ENCODE measurements at regions not wholly inside any gene's neighbourhood (a gene's known extent, or its start where the extent isn't known, plus 50 kb on each side); places are given as distances from the start of the nearest gene placed in this dataset.

DNA sequence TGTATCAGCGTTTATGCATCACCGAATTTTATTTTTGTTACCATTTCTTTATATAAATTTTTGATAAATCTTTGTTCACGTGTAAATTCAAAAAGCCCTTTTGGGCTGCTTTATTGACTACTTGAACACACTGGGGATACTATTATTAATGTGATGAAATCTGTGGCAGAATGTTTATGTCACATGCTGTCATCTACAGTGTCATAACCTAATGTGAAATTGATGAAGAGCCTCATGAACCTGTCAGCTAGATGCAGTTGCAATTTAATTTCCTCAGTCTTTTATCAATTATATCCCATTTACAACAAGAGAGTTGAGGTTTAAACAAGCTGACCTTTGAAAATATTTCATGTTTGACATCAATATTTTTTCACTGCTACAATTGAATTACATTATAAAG, 1100.4 kb upstream of the COX7C start:
- DNase-seq (ENCODE audit: low spot score) (no peak), FAIRE-seq (no peak), ATAC-seq (no peak)
- H3K4me2 ChIP-seq (ENCODE audit: low read depth, low read length) = no peak overlapping the region
- no peaks in the 10 kb centered on the region for H3K4me1 ChIP-seq (ENCODE audit: insufficient read depth, low read length)
- H3K27ac ChIP-seq (ENCODE audit: extremely low read length, insufficient read depth, low read length) = no peak overlapping the region
- POLR2A ChIA-PET = no interaction called here
- in situ Hi-C loops (cut with HindIII; ENCODE audit: extremely low pct_ligation_motif_present, low pct_unique_long_range_greater_than_20kb) = no loop called here
- H2AFZ ChIP-seq (ENCODE audit: low read length) = no peak overlapping the region
- no peak overlapping the region for H3K4me3 ChIP-seq (replicated peaks in 1 of 3; ENCODE audit: insufficient read depth in 1 of 3, low read depth in 2 of 3, low read length in 3 of 3)
- intact Hi-C loops (cut with micrococcal nuclease; ENCODE audit: unreplicated experiment) = no loop called here
- no peaks in the 10 kb centered on the region for H3K27me3 ChIP-seq (ENCODE audit: control insufficient read depth in 1 of 2, insufficient read depth in 2 of 2, low read length in 2 of 2)
- H3K79me2 ChIP-seq (ENCODE audit: insufficient read depth, low read length) = no peaks in the 10 kb centered on the region
- TF ChIP-seq FOXA1 (IDR thresholded peaks at IDR 0.05) = no peak
- TF ChIP-seq FOXA1 (CRISPR knock-in tag; IDR thresholded peaks at IDR 0.05) = no peak
- TF ChIP-seq, protein P1, sequence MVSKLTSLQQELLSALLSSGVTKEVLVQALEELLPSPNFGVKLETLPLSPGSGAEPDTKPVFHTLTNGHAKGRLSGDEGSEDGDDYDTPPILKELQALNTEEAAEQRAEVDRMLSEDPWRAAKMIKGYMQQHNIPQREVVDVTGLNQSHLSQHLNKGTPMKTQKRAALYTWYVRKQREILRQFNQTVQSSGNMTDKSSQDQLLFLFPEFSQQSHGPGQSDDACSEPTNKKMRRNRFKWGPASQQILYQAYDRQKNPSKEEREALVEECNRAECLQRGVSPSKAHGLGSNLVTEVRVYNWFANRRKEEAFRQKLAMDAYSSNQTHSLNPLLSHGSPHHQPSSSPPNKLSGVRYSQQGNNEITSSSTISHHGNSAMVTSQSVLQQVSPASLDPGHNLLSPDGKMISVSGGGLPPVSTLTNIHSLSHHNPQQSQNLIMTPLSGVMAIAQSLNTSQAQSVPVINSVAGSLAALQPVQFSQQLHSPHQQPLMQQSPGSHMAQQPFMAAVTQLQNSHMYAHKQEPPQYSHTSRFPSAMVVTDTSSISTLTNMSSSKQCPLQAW (CRISPR knock-in tag; IDR thresholded peaks at IDR 0.05) = no peak
- no peaks in the 10 kb centered on the region for H3K36me3 ChIP-seq (replicated peaks in 1 of 2; ENCODE audit: control insufficient read depth in 1 of 2, insufficient read depth in 2 of 2, low read length in 2 of 2)
- WGBS (ENCODE audit: low lambda C conversion rate) = 2% methylated on average over 3 of the region's 3 CpGs
- H3K9ac ChIP-seq (ENCODE audit: insufficient read depth, low read depth, low read length) = no peak overlapping the region
- no peaks in the 10 kb centered on the region for H3K9me3 ChIP-seq (ENCODE audit: low read length)
- BruUV-seq (replicated peaks) = no TSS peak
- CTCF ChIA-PET (ENCODE audit: low intra/inter-chr PET ratio, low total read pairs) = no interaction called here
- no peaks in the 10 kb centered on the region for H4K20me1 ChIP-seq (ENCODE audit: insufficient read depth, low read length)

DNA sequence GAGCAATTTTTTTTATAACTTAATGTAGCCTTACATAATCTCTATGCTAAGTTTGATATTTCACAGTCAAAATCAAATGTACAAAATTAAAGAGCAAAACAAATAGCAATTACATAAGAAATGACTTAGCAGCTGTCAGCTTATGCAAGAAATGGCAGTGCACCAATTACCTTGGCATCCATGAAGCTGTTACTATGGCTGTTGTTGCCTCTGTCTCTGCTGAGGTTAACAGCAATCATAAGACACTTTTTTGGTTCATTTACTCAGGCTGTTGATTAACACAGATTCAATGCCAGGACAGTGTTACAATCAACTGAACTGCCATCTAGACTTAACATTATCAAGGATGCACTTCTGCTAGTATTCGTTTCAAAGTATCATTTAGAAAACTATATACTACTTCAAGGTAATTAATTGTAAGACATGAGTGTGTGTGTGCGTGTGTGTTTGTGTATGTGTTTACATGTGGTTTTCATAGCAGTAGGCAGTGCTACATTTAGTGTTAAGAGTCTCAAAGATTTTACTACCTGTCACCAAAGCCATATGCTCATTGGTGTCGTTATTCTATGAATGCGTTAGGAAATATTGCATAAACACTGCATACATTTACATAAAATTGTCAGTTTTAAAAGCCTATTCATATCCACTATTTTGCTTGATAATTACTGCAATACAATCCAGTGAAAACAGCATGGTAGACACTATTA, 1084.2 kb upstream of the COX7C start:
- Histone ChIP-seq H3K27me3 (ENCODE audit: control insufficient read depth in 1 of 2, insufficient read depth in 2 of 2, low read length in 2 of 2) (no peaks in the 10 kb centered on the region), H3K4me1 (ENCODE audit: insufficient read depth, low read length) (no peaks in the 10 kb centered on the region), H3K9me3 (ENCODE audit: low read length) (no peaks in the 10 kb centered on the region), H4K20me1 (ENCODE audit: insufficient read depth, low read length) (no peaks in the 10 kb centered on the region), H3K27ac (ENCODE audit: extremely low read length, insufficient read depth, low read length) (no peak overlapping the region), H3K4me2 (ENCODE audit: low read depth, low read length) (no peak overlapping the region), H3K9ac (ENCODE audit: insufficient read depth, low read depth, low read length) (no peak overlapping the region), H3K36me3 (replicated peaks in 1 of 2; ENCODE audit: control insufficient read depth in 1 of 2, insufficient read depth in 2 of 2, low read length in 2 of 2) (no peaks in the 10 kb centered on the region), H2AFZ (ENCODE audit: low read length) (no peak overlapping the region), H3K4me3 (replicated peaks in 1 of 3; ENCODE audit: insufficient read depth in 1 of 3, low read depth in 2 of 3, low read length in 3 of 3) (no peak overlapping the region), H3K79me2 (ENCODE audit: insufficient read depth, low read length) (no peaks in the 10 kb centered on the region)
- ChIA-PET CTCF (ENCODE audit: low intra/inter-chr PET ratio, low total read pairs) (no interaction called here), POLR2A (no interaction called here)
- no peak for FAIRE-seq
- intact Hi-C loops (cut with micrococcal nuclease; ENCODE audit: unreplicated experiment) = no loop called here
- in situ Hi-C loops (cut with HindIII; ENCODE audit: extremely low pct_ligation_motif_present, low pct_unique_long_range_greater_than_20kb) = no loop called here
- no TSS peak for BruUV-seq (replicated peaks)
- no peak for DNase-seq (ENCODE audit: low spot score)
- WGBS (ENCODE audit: low lambda C conversion rate) = 16% methylated on average over 4 of the region's 4 CpGs
- ATAC-seq = no peak
- TF ChIP-seq ATF7 (IDR thresholded peaks at IDR 0.05) = no peak
- no peak for TF ChIP-seq ATF7 (CRISPR knock-in tag; IDR thresholded peaks at IDR 0.05)
- no peak for TF ChIP-seq SKI (IDR thresholded peaks at IDR 0.05; ENCODE audit: partially characterized antibody)
- TF ChIP-seq, protein P2, sequence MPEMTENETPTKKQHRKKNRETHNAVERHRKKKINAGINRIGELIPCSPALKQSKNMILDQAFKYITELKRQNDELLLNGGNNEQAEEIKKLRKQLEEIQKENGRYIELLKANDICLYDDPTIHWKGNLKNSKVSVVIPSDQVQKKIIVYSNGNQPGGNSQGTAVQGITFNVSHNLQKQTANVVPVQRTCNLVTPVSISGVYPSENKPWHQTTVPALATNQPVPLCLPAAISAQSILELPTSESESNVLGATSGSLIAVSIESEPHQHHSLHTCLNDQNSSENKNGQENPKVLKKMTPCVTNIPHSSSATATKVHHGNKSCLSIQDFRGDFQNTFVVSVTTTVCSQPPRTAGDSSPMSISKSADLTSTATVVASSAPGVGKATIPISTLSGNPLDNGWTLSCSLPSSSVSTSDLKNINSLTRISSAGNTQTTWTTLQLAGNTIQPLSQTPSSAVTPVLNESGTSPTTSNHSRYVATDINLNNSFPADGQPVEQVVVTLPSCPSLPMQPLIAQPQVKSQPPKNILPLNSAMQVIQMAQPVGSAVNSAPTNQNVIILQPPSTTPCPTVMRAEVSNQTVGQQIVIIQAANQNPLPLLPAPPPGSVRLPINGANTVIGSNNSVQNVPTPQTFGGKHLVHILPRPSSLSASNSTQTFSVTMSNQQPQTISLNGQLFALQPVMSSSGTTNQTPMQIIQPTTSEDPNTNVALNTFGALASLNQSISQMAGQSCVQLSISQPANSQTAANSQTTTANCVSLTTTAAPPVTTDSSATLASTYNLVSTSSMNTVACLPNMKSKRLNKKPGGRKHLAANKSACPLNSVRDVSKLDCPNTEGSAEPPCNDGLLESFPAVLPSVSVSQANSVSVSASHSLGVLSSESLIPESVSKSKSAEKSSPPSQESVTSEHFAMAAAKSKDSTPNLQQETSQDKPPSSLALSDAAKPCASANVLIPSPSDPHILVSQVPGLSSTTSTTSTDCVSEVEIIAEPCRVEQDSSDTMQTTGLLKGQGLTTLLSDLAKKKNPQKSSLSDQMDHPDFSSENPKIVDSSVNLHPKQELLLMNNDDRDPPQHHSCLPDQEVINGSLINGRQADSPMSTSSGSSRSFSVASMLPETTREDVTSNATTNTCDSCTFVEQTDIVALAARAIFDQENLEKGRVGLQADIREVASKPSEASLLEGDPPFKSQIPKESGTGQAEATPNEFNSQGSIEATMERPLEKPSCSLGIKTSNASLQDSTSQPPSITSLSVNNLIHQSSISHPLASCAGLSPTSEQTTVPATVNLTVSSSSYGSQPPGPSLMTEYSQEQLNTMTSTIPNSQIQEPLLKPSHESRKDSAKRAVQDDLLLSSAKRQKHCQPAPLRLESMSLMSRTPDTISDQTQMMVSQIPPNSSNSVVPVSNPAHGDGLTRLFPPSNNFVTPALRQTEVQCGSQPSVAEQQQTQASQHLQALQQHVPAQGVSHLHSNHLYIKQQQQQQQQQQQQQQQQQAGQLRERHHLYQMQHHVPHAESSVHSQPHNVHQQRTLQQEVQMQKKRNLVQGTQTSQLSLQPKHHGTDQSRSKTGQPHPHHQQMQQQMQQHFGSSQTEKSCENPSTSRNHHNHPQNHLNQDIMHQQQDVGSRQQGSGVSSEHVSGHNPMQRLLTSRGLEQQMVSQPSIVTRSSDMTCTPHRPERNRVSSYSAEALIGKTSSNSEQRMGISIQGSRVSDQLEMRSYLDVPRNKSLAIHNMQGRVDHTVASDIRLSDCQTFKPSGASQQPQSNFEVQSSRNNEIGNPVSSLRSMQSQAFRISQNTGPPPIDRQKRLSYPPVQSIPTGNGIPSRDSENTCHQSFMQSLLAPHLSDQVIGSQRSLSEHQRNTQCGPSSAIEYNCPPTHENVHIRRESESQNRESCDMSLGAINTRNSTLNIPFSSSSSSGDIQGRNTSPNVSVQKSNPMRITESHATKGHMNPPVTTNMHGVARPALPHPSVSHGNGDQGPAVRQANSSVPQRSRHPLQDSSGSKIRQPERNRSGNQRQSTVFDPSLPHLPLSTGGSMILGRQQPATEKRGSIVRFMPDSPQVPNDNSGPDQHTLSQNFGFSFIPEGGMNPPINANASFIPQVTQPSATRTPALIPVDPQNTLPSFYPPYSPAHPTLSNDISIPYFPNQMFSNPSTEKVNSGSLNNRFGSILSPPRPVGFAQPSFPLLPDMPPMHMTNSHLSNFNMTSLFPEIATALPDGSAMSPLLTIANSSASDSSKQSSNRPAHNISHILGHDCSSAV (CRISPR knock-in tag; IDR thresholded peaks at IDR 0.05; ENCODE audit: borderline replicate concordance) = no peak
- TF ChIP-seq HNF4G (IDR thresholded peaks at IDR 0.05; ENCODE audit: borderline replicate concordance, low read depth, low read length) = no peak
- no peak for TF ChIP-seq HNF4G (CRISPR knock-in tag; IDR thresholded peaks at IDR 0.05; ENCODE audit: borderline replicate concordance, low read depth)
- no peak for TF ChIP-seq ZNF562 (CRISPR knock-in tag; IDR thresholded peaks at IDR 0.05; ENCODE audit: borderline replicate concordance)

Data from HepG2 (cell line).